Stimulated activated CD8-positive, alpha-beta memory T cell treated with anti-CD3 and anti-CD28 coated beads, Interleukin-4, amount 100 ng/mL, for 1 hour (primary cell): ENCODE measurements at regions not wholly inside any gene's neighbourhood (a gene's known extent, or its start where the extent isn't known, plus 50 kb on each side); places are given as distances from the start of the nearest gene placed in this dataset.

Source experiments
- DNase-seq, 2 donors: peaks; one replicate each; pipeline ENCODE4 v3.0.0-alpha.2; 2020; ENCODE audit warnings: low read depth in 2 of 2, low spot score in 1 of 2

- DNase-seq: no peak
Measured at GRCh38 chr21:25054689-25055088, 552.6 kb downstream of the MRPL39 start.

GRCh38 chr21:25039461-25040380 is 567.6 kb downstream of the MRPL39 start:
- DNase-seq: no peak

DNA sequence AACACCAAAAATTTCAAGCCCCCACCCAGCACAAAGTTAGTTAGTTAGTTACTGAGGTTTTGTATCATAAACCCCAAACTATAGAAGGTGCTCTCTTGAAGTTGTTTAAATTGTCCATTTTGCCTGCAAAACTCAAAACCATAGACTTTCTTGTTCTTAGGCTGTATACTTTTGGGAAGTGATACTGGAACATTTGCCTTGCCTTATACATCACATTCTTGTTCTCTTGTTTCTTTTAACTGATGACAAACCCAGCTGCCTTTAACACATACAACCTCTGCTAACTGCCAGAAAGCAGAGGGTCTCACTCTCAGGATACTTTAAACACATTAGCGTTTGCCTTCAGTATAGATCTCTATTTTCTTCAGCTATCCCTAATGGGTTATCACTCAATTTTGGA is 570.5 kb downstream of the MRPL39 start:
- no peak for DNase-seq

GRCh38 chr21:25031750-25032149 is 575.5 kb downstream of the MRPL39 start:
- no peak for DNase-seq

GRCh38 chr21:25029580-25029979 is 577.7 kb downstream of the MRPL39 start:
- no peak for DNase-seq

GRCh38 chr21:25025596-25025995 is 581.7 kb downstream of the MRPL39 start:
- DNase-seq: no peak

GRCh38 chr21:25024639-25025038 is 582.6 kb downstream of the MRPL39 start:
- no peak for DNase-seq

- no peak for DNase-seq
Measured at GRCh38 chr21:25005388-25005787, 601.9 kb downstream of the MRPL39 start.

DNA sequence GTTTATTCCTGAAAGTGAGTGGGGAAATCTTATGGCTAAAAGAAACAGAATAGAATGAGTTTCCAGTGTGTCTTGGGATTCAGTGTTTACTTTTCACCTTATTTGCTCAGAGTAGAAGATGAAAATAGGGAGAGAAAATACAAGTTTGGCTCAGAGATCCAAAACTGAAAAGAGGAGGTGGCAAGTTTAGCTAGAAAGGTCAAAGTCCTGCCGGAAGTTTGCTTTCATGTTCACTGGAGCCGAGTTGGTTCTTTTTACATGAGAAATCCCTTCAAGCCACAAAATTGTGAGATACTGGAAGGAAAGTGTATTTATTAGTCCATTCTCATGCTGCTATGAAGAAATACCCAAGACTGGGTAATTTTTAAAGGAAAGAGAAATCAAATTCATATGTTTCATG is 604.6 kb downstream of the MRPL39 start:
- no peak for DNase-seq

DNA sequence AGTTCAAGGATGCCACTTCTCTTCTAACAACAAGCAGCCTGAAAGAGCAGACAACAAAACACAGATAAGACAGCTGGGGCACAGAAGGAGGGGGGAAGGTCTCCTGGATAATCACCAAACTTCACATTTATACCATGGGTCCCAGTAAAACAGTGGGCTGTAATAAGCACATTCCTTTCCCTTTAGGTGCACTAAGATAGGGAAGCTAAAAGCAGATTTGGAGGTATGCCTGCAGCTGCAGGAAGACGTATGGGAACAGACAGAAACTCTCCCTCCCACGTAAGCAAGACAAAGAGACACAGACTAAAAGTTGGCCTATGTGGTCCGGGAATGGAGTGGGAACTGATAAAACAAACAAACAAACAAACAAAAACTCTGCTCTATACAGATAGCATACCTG is 612.1 kb downstream of the MRPL39 start:
- no peak for DNase-seq

GRCh38 chr21:24994717-24995116 is 612.6 kb downstream of the MRPL39 start:
- DNase-seq: no peak

GRCh38 chr21:24989516-24989915 is 617.8 kb downstream of the MRPL39 start:
- no peak for DNase-seq

GRCh38 chr21:24988941-24989340 is 618.3 kb downstream of the MRPL39 start:
- DNase-seq: no peak

GRCh38 chr21:24976238-24976637 is 631.0 kb downstream of the MRPL39 start:
- no peak for DNase-seq

DNA sequence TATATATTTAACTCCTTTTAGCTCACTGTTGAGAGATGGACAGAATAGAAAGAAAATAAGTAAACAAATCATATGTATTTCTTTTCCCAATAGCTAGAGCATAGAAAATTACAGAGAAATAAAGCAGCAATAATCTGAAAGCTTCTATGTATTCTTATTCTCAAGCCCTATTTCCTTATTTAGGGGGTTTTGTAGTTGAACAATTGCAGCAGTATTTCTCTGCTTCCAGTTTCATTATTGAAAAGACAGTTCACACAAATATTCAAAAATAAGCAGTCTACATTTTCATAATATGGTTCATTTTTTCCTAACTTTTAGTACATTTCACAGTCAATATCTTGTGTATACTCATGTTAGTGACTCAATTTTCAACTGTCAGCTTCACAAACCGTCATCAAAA is 638.2 kb downstream of the MRPL39 start:
- DNase-seq: no peak

- no peak for DNase-seq
Measured at GRCh38 chr21:24955275-24955961, 651.9 kb downstream of the MRPL39 start.

GRCh38 chr21:24948186-24948585 is 659.1 kb downstream of the MRPL39 start:
- DNase-seq: no peak

DNA sequence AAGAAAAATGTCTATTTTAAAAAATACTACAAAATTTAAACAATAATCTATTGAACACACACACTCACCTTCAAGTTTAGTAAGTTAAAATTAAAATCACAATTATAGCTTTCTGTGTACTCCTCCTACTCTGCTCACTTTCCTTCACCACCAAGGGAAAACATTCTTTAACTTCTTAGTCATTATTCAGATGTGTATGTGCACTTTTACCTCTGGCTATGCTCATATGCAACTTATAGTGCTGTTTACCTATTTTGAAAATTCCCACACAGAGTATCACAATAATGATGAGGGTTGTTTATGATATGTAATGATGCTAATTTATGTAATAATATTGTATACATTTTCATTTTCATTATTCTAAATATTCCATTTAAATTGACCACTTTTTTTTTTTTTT is 661.4 kb downstream of the MRPL39 start:
- DNase-seq: no peak

GRCh38 chr21:24941316-24942185 is 665.7 kb downstream of the MRPL39 start:
- DNase-seq: no peak

DNA sequence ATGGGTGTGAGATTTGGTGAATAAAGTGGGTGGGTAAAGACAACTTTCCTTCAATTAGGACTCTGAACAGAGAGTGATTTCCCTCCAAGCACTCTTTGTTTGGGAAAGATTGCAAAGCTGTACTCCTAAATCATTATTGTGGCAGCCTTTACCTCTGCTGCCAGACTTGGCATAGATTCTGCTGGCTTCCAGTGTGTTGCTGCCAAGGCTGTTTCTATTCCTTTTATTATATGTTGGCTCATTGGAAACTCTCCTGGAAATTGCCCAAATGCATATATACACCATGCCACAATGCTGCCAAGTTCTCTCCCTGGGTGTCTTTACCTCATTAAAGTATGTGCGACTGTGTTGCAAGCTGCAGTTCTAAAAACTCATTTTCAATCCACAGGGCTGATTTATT is 668.0 kb downstream of the MRPL39 start:
- no peak for DNase-seq

- no peak for DNase-seq
Measured at GRCh38 chr21:24938573-24938972, 668.7 kb downstream of the MRPL39 start.

DNA sequence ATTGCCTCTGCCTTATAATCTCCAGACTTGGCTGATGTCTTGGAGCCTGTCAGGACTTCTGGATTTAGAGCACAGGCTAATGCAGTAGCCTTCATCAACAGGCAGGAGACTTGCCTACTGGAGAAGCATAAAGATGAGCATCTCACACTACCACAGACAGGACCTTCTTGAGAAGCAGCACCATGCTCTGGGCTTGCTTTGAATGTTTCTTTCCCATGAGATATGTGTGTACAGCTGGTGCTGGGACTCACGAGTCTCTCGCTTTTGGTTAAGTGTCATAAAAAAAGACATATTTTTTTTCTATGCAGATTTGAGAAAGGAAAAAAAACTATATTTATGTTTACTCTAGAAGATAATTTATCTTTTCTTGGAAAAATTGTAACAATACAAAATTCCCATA is 671.3 kb downstream of the MRPL39 start:
- no peak for DNase-seq
